ENCODE measurements at regions not wholly inside any gene's neighbourhood (a gene's known extent, or its start where the extent isn't known, plus 50 kb on each side); places are given as distances from the start of the nearest gene placed in this dataset.

- TF ChIP-seq POLR2A (IDR thresholded peaks at IDR 0.05) (no peak), POLR2AphosphoS5 (IDR thresholded peaks at IDR 0.05) (no peak)
- TF ChIP-seq, protein P1, sequence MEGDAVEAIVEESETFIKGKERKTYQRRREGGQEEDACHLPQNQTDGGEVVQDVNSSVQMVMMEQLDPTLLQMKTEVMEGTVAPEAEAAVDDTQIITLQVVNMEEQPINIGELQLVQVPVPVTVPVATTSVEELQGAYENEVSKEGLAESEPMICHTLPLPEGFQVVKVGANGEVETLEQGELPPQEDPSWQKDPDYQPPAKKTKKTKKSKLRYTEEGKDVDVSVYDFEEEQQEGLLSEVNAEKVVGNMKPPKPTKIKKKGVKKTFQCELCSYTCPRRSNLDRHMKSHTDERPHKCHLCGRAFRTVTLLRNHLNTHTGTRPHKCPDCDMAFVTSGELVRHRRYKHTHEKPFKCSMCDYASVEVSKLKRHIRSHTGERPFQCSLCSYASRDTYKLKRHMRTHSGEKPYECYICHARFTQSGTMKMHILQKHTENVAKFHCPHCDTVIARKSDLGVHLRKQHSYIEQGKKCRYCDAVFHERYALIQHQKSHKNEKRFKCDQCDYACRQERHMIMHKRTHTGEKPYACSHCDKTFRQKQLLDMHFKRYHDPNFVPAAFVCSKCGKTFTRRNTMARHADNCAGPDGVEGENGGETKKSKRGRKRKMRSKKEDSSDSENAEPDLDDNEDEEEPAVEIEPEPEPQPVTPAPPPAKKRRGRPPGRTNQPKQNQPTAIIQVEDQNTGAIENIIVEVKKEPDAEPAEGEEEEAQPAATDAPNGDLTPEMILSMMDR (IDR thresholded peaks at IDR 0.05 in 8 of 11, conservative IDR thresholded peaks at IDR 0.05 in 3 of 11), result no peak
Observed at GRCh38 chr2:221176667-221177066, 395.4 kb downstream of the EPHA4 start.
